Gastrocnemius medialis (tissue), 4 donors: ENCODE measurements at regions not wholly inside any gene's neighbourhood (a gene's known extent, or its start where the extent isn't known, plus 50 kb on each side); places are given as distances from the start of the nearest gene placed in this dataset.
"Not testable (repeated sequence)": the region's sequence is repeated elsewhere in the genome, so short reads cannot be mapped to it uniquely, and the experiment has no call there.

ENCODE experiments used
- ATAC-seq, 2 donors: fragments of 150-250 bp; one replicate each; pipeline ENCODE4 v1.9.1; 2016
- DNase-seq, 2 donors: peaks; one replicate each; pipeline ENCODE4 v3.0.0-alpha.2; 2019
- H3K27ac ChIP-seq, 4 donors: fragments of 200-600 bp; sonication (generic); 1 replicate in 1 of 4; 2 replicates in 3 of 4; pipeline ENCODE4 v1.5.1; 2016 to 2018; ENCODE audit warnings: mild to moderate bottlenecking in 2 of 4, moderate library complexity in 1 of 4
- H3K27me3 ChIP-seq, 3 donors: fragments of 200-600 bp; sonication (generic) in 2 of 3; 1 replicate in 1 of 3; 2 replicates in 2 of 3; pipeline versions ENCODE4 v1.5.1 to v1.6.0; 2016 to 2019; ENCODE audit warnings: mild to moderate bottlenecking in 1 of 3, moderate library complexity in 1 of 3
- H3K36me3 ChIP-seq, 2 donors: fragments of 200-600 bp; sonication (generic) in 1 of 2; one replicate each; pipeline ENCODE4 v1.5.1; 2017 to 2018
- H3K4me1 ChIP-seq, 2 donors: fragments of 200-600 bp; sonication (generic) in 1 of 2; one replicate each; pipeline ENCODE4 v1.5.1; 2016 to 2017; ENCODE audit warnings: mild to moderate bottlenecking in 2 of 2
- H3K4me3 ChIP-seq, 4 donors: fragments of 200-600 bp; sonication (generic) in 3 of 4; 1 replicate in 1 of 4; 2 replicates in 3 of 4; pipeline ENCODE4 v1.5.1; 2016 to 2019; ENCODE audit warnings: mild to moderate bottlenecking in 2 of 4
- H3K9me3 ChIP-seq, 3 donors: fragments of 200-600 bp; sonication (generic) in 2 of 3; 1 replicate in 1 of 3; 2 replicates in 2 of 3; pipeline ENCODE4 v1.5.1; 2016 to 2019
- POLR2A ChIP-seq, 2 donors: fragments of 450-650 bp; IDR thresholded peaks; one replicate each; pipeline ENCODE4 v1.6.1; 2017; ENCODE audit warnings: antibody characterized with exemption in 2 of 2, mild to moderate bottlenecking in 2 of 2, moderate library complexity in 2 of 2
- in situ Hi-C, 4 donors: fragments of 200-750 bp; cut with MboI; loops; one replicate each; pipeline versions ENCODE4 v1.15.0 to v1.8.0; 2017; ENCODE audit warnings: low sequenced_read_pairs in 4 of 4
- intact Hi-C: fragments of 100-400 bp; cut with DNase I; formaldehyde crosslinking; loops from one replicate; pipeline ENCODE4 v1.15.1; 2023; ENCODE audit warnings: low total_unique reads
- TF ChIP-seq, protein P1 (sequence below), 5 experiments: fragments of 450-650 bp in 3 of 5; fragments of 200-600 bp in 2 of 5; sonication (generic) in 2 of 5; IDR thresholded peaks in 4 of 5; conservative IDR thresholded peaks in 1 of 5; 1 replicate in 4 of 5; 2 replicates in 1 of 5; pipeline ENCODE4 v1.5.1; 2016 to 2019; ENCODE audit warnings: antibody characterized with exemption in 5 of 5, mild to moderate bottlenecking in 3 of 5, moderate library complexity in 3 of 5

DNA sequence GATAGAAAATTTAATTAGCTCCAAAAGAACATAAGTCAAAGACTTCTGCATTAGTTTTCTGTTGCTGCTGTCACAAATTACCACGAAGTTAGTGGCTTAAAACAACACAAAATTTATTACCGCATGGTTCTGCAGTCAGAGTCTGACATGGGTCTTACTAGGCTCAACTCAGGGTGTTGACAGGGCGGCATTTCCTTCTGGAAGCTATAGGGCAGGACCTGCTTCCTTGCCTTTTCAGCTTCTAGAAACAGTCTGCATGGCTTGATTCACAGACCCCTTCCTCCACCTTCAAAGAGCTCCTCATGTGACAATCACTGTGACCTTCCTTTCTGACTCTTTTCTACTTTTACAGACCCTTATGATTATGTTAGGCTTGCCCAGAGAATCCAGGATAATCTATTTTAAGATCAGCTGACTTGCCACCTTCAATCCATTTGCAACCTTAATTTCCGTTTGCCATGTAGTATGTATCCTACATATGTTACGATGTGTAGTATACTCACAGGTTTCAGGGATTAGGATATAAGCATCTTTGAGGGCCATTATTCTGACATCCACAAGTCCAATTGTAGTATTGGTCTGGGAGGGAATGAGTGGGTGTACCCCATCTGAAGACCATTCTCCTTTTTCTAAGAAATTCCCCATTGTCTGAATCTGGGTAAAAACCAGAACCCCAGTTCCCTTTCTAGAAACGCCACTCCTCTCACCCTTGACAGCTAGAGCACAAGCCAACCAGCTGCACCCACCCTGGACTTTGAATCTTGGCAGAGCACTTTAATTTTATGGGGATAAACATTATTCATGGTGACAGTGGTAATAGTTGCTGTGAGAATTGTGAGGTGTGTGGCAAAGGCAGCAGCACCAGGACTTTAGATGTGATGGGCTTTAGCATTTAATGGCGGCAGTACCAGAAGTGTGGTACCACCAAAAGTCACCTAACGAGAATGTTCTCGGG, 265.5 kb downstream of the KCNJ2 start:
- DNase-seq: no peak
- H3K9me3 ChIP-seq: no peaks in the 10 kb centered on the region
- TF ChIP-seq POLR2A (IDR thresholded peaks at IDR 0.05): no peak
- TF ChIP-seq, protein P1, sequence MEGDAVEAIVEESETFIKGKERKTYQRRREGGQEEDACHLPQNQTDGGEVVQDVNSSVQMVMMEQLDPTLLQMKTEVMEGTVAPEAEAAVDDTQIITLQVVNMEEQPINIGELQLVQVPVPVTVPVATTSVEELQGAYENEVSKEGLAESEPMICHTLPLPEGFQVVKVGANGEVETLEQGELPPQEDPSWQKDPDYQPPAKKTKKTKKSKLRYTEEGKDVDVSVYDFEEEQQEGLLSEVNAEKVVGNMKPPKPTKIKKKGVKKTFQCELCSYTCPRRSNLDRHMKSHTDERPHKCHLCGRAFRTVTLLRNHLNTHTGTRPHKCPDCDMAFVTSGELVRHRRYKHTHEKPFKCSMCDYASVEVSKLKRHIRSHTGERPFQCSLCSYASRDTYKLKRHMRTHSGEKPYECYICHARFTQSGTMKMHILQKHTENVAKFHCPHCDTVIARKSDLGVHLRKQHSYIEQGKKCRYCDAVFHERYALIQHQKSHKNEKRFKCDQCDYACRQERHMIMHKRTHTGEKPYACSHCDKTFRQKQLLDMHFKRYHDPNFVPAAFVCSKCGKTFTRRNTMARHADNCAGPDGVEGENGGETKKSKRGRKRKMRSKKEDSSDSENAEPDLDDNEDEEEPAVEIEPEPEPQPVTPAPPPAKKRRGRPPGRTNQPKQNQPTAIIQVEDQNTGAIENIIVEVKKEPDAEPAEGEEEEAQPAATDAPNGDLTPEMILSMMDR (IDR thresholded peaks at IDR 0.05 in 4 of 5, conservative IDR thresholded peaks at IDR 0.05 in 1 of 5): no peak
- no peaks in the 10 kb centered on the region for H3K4me1 ChIP-seq
- ATAC-seq: no peak
- H3K27ac ChIP-seq: no peak overlapping the region
- H3K36me3 ChIP-seq: no peaks in the 10 kb centered on the region
- intact Hi-C loops: no loop called here
- H3K27me3 ChIP-seq: no peaks in the 10 kb centered on the region
- in situ Hi-C loops: no loop called here
- no peak overlapping the region for H3K4me3 ChIP-seq

DNA sequence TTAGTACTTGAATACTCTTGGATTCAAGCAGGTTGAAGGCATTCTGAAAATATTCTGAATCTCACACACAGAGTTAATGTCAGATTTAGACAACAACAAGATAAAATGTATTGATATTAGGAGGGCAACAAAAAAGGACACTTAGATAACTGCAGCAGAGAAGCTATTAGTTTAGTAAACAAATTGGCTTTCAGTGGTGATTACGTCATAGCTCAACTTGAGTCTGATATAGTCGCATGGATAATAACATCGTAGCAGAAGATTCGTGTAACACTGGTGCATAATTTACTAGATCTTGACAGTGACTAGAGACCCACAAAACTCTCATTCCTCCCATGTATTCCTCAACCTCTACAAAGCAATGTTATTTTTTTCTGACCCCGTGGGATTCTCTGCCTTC, 268.3 kb downstream of the KCNJ2 start:
- Histone ChIP-seq H3K9me3 (no peaks in the 10 kb centered on the region), H3K4me1 (no peaks in the 10 kb centered on the region), H3K4me3 (no peak overlapping the region), H3K36me3 (no peaks in the 10 kb centered on the region), H3K27me3 (no peaks in the 10 kb centered on the region), H3K27ac (no peak overlapping the region)
- ATAC-seq: no peak
- DNase-seq: no peak
- intact Hi-C loops (no loop called here), in situ Hi-C loops (no loop called here)
- TF ChIP-seq, protein P1 (IDR thresholded peaks at IDR 0.05 in 4 of 5, conservative IDR thresholded peaks at IDR 0.05 in 1 of 5): no peak
- no peak for TF ChIP-seq POLR2A (IDR thresholded peaks at IDR 0.05)

DNA sequence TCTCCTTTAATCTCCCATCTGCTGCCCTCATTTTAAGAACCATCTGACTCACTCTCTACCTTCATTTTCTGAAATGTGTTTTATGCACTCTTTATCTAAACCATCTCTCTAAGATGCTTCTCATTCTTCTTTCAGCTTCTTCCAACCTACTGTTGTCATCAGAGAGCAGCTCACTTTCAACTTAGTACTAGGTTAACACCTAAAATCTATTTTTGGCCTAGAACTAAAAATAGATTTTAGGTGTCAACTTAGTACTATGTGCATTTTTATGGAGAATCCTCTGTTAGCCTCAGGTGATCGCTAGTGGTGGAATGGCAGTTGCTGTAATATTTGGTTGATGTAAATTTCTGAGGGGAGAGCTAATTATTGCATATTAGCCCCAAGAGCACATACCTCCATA, 277.1 kb downstream of the KCNJ2 start:
- no peak overlapping the region for H3K4me3 ChIP-seq
- H3K27me3 ChIP-seq: no peaks in the 10 kb centered on the region
- no peak for DNase-seq
- intact Hi-C loops (loop anchor here (10.0 kb wide), 1 partner anchor 438 kb away; no protein-coding TSS in a partner anchor), in situ Hi-C loops (no loop called here)
- no peak overlapping the region for H3K27ac ChIP-seq
- TF ChIP-seq POLR2A (IDR thresholded peaks at IDR 0.05): no peak
- TF ChIP-seq, protein P1 (IDR thresholded peaks at IDR 0.05 in 4 of 5, conservative IDR thresholded peaks at IDR 0.05 in 1 of 5): no peak
- no peak for ATAC-seq
- H3K9me3 ChIP-seq: no peaks in the 10 kb centered on the region
- no peaks in the 10 kb centered on the region for H3K36me3 ChIP-seq
- no peaks in the 10 kb centered on the region for H3K4me1 ChIP-seq

DNA sequence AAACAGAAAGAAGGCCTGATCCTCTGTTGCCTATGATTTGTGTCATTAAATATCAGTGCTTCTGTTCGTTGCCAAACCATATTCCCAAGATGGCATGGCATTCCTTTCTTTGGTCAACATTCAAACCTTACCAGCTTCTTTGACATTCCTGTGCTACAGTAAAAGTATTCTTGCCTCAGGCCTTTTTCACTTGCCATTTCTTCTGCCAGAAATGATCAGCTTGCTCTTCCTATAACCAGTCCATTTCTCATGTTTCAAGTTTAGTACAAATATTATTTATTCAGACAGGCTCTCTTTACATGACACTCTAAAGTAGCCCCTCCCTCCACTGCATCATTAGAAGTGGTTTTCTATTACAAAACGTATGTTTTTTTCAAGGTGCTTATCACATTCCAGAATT, 278.3 kb downstream of the KCNJ2 start:
- H3K9me3 ChIP-seq: no peaks in the 10 kb centered on the region
- H3K27ac ChIP-seq: no peak overlapping the region
- no peaks in the 10 kb centered on the region for H3K36me3 ChIP-seq
- no peaks in the 10 kb centered on the region for H3K27me3 ChIP-seq
- in situ Hi-C loops (no loop called here), intact Hi-C loops (loop anchor here (10.0 kb wide), 1 partner anchor 437 kb away; no protein-coding TSS in a partner anchor)
- TF ChIP-seq, protein P1 (IDR thresholded peaks at IDR 0.05 in 4 of 5, conservative IDR thresholded peaks at IDR 0.05 in 1 of 5): no peak
- TF ChIP-seq POLR2A (IDR thresholded peaks at IDR 0.05): no peak
- DNase-seq: no peak
- H3K4me1 ChIP-seq: no peaks in the 10 kb centered on the region
- ATAC-seq: no peak
- no peak overlapping the region for H3K4me3 ChIP-seq

DNA sequence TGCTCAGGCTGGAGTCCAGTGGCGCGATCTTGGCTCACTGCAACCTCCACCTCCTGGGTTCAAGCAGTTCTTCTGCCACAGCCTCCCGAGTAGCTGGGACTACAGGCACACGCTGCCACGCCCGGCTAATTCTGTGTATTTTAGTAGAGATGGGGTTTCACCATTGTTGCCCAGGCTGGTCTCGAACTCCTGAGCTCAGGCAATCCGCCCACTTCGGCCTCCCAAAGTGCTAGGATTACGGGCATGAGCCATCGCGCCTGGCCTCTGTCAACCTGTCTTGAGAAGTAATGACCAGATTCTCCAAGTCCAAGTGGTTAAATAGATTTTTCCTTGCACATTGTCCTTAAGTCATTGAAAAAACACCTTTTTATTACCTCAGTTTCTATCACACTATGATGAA, 283.7 kb downstream of the KCNJ2 start:
- DNase-seq, ATAC-seq, H3K4me3 ChIP-seq, in situ Hi-C loops, intact Hi-C loops, H3K9me3 ChIP-seq, H3K4me1 ChIP-seq, H3K27me3 ChIP-seq, H3K27ac ChIP-seq, H3K36me3 ChIP-seq: not testable (repeated sequence)
